Choroid plexus epithelial cell (primary cell): ENCODE measurements at regions not wholly inside any gene's neighbourhood (a gene's known extent, or its start where the extent isn't known, plus 50 kb on each side); places are given as distances from the start of the nearest gene placed in this dataset.
"Not testable (repeated sequence)": the region's sequence is repeated elsewhere in the genome, so short reads cannot be mapped to it uniquely, and the experiment has no call there.

Source experiments
- DNase-seq: peaks from one replicate; pipeline ENCODE4 v3.0.0-alpha.2; 2010; ENCODE audit warnings: low read depth
- H3K4me3 ChIP-seq: 2 replicates; pipeline ENCODE4 v1.5.1; 2011; ENCODE audit warnings: low read depth, mild to moderate bottlenecking, control low read depth, low read length, moderate library complexity
- TF ChIP-seq, protein P1 (sequence below): conservative IDR thresholded peaks from 2 replicates; pipeline ENCODE4 v1.5.1; 2011; ENCODE audit warnings: low read depth, mild to moderate bottlenecking, control low read depth, inconsistent platforms, low read length, moderate library complexity

DNA sequence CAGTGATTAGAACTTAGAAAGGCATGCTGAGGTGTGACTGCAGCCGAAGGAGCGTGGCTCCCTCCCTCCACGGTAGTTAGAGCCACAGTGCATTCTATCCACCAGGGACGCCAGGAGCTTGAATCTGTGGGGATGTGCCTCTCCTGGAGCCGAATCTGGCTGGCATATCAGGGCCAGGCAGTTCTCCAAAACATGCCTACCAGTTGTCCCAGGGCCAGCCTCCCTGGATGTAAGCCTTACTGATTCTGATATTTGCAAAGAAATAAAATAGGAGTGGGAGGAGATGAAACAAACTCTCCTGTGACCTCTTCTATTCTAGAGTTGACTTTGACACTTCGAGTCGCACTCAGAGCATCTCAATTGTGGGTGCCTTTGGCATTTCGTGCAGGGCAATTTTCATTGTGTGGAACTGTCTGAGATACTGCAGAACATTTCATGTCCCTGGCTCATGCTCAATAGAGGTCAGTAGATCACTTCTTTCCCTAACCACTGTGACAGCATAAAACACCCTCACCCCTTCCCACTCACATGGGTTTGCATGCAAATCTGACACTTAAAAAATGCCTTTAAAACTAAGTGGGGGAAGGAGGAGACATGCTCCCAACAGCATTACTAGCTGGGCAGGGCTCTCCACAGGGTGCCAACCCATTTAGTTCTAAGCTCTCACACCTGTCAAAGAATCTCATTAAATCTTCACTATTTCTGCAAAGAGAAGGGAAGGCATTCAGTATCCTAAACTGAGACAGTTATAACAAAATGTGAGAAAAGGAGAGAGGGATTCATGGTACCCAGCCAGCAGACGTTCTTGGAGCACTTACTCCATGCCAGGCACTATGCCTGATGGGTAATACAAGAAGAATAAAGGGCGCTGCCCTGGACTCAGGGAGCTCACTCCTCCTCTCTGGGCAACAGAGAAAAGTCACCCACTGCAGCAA, 378.9 kb downstream of the PREX1 start:
- TF ChIP-seq, protein P1, sequence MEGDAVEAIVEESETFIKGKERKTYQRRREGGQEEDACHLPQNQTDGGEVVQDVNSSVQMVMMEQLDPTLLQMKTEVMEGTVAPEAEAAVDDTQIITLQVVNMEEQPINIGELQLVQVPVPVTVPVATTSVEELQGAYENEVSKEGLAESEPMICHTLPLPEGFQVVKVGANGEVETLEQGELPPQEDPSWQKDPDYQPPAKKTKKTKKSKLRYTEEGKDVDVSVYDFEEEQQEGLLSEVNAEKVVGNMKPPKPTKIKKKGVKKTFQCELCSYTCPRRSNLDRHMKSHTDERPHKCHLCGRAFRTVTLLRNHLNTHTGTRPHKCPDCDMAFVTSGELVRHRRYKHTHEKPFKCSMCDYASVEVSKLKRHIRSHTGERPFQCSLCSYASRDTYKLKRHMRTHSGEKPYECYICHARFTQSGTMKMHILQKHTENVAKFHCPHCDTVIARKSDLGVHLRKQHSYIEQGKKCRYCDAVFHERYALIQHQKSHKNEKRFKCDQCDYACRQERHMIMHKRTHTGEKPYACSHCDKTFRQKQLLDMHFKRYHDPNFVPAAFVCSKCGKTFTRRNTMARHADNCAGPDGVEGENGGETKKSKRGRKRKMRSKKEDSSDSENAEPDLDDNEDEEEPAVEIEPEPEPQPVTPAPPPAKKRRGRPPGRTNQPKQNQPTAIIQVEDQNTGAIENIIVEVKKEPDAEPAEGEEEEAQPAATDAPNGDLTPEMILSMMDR = no peak
- no peak for DNase-seq
- no peak overlapping the region for H3K4me3 ChIP-seq

DNA sequence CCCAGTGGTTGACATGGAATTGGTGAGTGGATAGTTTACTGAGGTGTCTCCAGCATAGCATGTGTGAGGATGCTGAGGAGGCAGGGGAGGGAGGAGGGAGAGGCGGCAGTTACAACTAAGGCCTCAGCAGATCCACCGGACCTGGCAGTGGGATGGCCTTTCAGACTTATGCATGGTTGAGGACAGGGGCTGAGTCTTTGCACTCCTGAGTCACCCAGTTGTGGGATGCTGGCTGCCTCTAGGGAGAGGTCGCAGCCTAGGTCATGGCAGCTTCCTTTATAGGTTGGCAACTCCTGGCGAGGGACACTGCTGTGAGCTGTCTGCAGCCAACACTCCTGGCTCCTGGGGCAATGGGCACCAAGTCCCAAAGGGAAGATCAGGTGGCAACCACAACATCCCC, 380.3 kb downstream of the PREX1 start:
- TF ChIP-seq, protein P1 = no peak
- no peak overlapping the region for H3K4me3 ChIP-seq
- no peak for DNase-seq

DNA sequence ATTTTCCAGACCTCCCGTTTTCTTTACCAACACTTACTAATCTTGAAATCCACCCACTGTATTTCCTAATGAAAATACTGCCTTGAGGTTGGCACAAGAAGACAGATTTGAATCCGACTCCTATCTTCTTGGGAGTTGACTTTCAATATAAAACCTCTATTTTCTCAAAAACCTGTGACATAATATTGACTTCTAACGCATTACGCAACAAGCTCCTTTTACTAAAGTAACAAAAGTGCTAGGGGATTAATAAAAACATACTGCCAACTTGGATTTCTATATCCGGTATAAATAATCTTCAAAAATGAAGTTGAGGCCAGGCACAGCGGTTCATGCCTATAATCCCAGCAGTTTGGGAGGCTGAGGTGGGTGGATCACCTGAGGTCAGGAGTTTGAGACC, 382.0 kb downstream of the PREX1 start:
- no peak overlapping the region for H3K4me3 ChIP-seq
- no peak for DNase-seq
- TF ChIP-seq, protein P1 = no peak

DNA sequence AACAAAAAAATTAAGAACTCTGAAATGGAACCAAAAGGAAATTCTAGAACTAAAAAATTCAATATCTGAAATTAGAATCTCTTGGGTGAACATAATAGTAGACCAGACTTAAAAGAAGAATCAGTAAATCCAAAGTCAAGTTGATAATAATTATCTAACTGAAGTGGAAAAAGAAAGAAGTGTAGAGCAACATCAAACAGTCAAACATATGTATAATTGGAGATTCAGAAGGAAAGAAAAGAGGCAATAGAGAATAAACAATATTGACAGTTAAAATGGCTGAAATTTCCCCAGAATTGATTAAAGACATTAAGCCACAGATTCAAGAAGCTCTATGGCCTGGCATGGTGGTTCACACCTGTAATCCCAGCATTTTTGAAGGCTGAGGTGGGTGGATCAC, 383.6 kb downstream of the PREX1 start:
- TF ChIP-seq, protein P1 = no peak
- no peak overlapping the region for H3K4me3 ChIP-seq
- DNase-seq = no peak

DNA sequence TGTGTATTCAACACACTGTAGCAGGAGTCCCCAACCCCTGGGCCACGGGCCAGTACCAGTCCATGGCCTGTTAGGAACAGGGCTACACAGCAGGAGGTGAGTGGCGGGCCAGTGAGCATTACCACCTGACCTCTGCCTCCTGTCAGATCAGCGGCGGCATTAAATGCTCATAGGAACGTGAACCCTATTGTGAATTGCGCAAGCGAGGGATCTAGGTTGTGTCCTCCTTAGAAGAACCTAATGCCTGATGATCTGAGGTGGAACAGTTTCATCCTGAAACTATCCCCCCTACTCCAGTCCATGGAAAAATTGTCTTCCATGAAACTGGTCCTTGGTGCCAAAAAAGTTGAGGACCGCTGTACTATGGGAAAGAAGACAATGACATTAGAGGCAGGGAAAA, 386.9 kb downstream of the PREX1 start:
- no peak overlapping the region for H3K4me3 ChIP-seq
- TF ChIP-seq, protein P1 = no peak
- DNase-seq = no peak

DNA sequence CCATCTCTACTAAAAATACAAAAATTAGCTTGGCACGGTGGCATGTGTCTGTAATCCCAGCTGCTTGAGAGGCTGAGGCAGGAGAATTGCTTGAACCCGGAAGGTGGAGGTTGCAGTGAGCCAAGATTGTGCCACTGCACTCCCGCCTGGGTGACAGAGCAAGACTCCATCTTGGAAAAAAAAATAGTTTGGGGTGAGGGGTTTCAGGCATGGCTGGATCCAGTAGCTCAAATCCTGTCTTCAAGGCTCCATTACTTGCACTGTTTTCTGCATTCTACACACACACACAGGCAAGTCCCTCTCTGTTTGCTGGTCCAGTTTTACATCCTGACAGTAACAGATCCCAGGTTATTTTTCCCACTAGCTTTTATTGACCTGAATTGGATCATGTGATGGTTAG, 387.5 kb downstream of the PREX1 start:
- not testable (repeated sequence) for H3K4me3 ChIP-seq, DNase-seq

DNA sequence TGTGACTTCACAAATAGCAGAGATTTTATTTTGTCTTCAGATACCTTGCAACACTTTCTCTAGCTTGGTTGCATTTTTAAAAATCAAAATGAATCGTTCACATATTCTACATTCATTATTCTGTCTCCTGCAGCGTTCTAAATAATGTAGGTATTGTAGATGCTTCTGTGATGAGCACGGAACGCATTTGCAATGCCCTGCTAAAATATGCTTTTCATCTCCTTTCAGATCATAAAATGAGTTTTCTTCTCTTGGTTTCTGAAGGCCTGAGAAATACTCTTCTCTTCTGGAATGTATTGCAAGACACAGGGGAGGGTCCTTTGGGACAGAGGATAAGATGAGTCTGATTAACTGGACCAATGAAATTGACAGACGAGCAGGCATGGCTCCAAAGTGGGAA, 390.7 kb downstream of the PREX1 start:
- no peak overlapping the region for H3K4me3 ChIP-seq
- DNase-seq = no peak
- TF ChIP-seq, protein P1 = no peak

DNA sequence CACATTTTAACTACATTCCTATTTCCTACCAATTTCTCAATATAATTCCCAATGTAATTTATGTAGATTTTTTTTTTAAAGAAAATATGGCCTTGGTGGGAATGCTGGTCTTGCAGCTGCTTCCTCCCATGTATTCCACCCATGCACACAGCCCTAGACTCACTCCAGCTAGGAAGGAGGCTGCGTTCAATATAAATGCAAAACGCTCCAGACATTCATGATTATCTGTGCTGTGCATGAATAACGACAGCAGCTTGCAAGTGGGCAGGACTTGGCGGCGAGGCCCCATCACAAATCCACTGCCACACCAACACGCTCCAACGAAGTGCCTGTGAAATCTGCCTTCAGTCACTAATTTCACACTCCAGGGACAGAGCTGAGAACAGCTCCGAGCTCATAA, 391.2 kb downstream of the PREX1 start:
- H3K4me3 ChIP-seq, DNase-seq: not testable (repeated sequence)
